Transverse colon (tissue), 4 donors: ENCODE measurements at regions not wholly inside any gene's neighbourhood (a gene's known extent, or its start where the extent isn't known, plus 50 kb on each side); places are given as distances from the start of the nearest gene placed in this dataset.

Experiments used
- DNase-seq: peaks from one replicate; pipeline ENCODE4 v3.0.0-alpha.2; 2019
- H3K27ac ChIP-seq, 4 donors: fragments of 200-600 bp; sonication (generic); 2 replicates each; pipeline ENCODE4 v1.5.1; 2016 to 2018; ENCODE audit warnings: inconsistent platforms in 4 of 4
- H3K27me3 ChIP-seq: fragments of 200-600 bp; sonication (generic); 2 replicates; pipeline ENCODE4 v1.5.1; 2017; ENCODE audit warnings: inconsistent platforms
- H3K36me3 ChIP-seq, 4 donors: fragments of 200-600 bp; sonication (generic); 2 replicates each; pipeline ENCODE4 v1.5.1; 2017 to 2019; ENCODE audit warnings: inconsistent platforms in 4 of 4
- H3K4me1 ChIP-seq, 4 donors: fragments of 200-600 bp; sonication (generic); 2 replicates each; pipeline ENCODE4 v1.5.1; 2017 to 2020; ENCODE audit warnings: inconsistent platforms in 4 of 4
- H3K4me3 ChIP-seq, 4 donors: fragments of 200-600 bp; sonication (generic); 1 replicate in 1 of 4; 2 replicates in 3 of 4; pipeline versions ENCODE4 v1.5.1 to v1.6.1; 2017 to 2019; ENCODE audit warnings: inconsistent platforms in 4 of 4
- H3K9me3 ChIP-seq, 2 donors: fragments of 200-600 bp; sonication (generic); 2 replicates each; pipeline ENCODE4 v1.5.1; 2017 to 2019; ENCODE audit warnings: inconsistent platforms in 2 of 2
- EP300 ChIP-seq: sonication (generic); formaldehyde crosslinking; IDR thresholded peaks from one replicate; pipeline ENCODE4 v1.6.1; 2017; ENCODE audit warnings: antibody characterized with exemption, low read depth
- POLR2A ChIP-seq: fragments of 450-650 bp; IDR thresholded peaks from one replicate; pipeline ENCODE4 v1.6.1; 2016; ENCODE audit warnings: antibody characterized with exemption, mild to moderate bottlenecking, moderate library complexity
- POLR2AphosphoS5 ChIP-seq, 3 donors: sonication (generic); formaldehyde crosslinking; IDR thresholded peaks; one replicate each; pipeline ENCODE4 v1.6.1; 2016; ENCODE audit warnings: antibody characterized with exemption in 3 of 3
- WGBS, 2 donors: methylation state at CpG; one replicate each; pipeline ENCODE4 v1.1.5; 2018; ENCODE audit warnings: low coverage in 1 of 2; 5-methylcytosine and 5-hydroxymethylcytosine counted together
- in situ Hi-C, 4 donors: fragments of 200-750 bp; cut with MboI; loops; one replicate each; pipeline versions ENCODE4 v1.15.0 to v1.15.1; 2017; ENCODE audit warnings: low sequenced_read_pairs in 3 of 4, low pct_ligation_motif_present in 1 of 4, low pct_unique_long_range_greater_than_20kb in 1 of 4
- intact Hi-C: fragments of 100-400 bp; cut with DNase I; formaldehyde crosslinking; loops from one replicate; pipeline ENCODE4 v1.15.1; 2023; ENCODE audit warnings: low total_unique reads
- TF ChIP-seq, protein P1 (sequence below), 5 experiments: fragments of 200-600 bp in 3 of 5; fragments of 450-650 bp in 2 of 5; sonication (generic) in 3 of 5; IDR thresholded peaks; 1 replicate in 2 of 5; 2 replicates in 3 of 5; pipeline ENCODE4 v1.5.1; 2016 to 2017; ENCODE audit warnings: antibody characterized with exemption in 5 of 5, inconsistent platforms in 3 of 5, mild to moderate bottlenecking in 2 of 5, moderate library complexity in 1 of 5

DNA sequence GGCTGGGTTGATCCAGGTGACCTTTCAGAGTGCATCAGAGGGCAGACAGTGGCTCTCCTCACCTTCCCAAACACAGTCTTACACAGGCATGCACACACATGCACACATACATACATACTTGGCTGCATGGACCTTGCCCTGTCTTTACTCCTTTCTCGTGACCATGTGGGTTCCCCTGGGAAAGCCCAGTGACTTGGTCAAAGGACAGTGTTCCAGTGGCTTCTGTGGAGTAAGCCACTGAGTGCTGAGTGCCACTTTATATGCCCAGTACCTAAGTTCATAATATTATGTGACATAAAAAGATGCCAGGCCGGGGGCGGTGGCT is 249.4 kb downstream of the MYCN start:
- intact Hi-C loops: no loop called here
- H3K27ac ChIP-seq: no peak overlapping the region

DNA sequence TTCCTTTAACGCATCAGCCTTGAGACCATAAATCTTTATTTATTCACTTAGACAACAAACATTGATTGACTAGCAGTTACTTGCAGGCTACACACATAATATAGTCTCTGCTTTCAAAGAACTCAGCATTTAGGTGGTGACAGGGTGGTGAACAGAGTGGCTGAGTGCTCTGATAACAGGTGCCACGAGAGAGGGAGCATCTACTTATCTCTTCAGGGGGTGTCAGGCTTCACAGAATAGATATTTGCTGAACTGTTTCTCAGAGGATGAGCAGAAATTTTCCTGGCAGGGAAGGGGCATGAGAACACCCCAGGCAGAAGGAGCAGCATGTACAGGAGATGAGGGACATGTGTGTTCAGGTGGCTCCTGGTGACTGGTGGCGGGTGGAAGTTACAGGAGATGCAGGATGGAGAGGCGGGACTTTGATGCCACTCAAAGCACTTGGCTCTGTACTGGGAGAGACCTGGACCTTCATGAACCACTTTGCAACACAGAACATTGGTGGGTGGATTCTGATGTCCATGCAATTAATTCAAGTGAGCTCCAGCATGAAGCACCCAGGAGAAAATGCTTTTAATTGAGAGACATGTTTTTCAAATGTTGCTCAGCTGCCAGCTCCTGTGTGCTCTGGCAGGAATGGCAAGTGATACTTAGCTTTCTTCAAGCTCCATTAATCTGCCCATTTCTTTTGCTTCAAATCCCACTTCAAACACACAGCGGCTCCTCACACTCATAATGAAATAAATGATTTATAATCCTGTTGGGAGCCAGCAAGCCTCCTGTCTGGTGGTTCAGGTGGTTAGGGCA is 248.9 kb downstream of the MYCN start:
- Histone ChIP-seq H3K4me1 (no peaks in the 10 kb centered on the region), H3K4me3 (no peak overlapping the region), H3K36me3 (no peaks in the 10 kb centered on the region), H3K27ac (no peak overlapping the region), H3K9me3 (no peaks in the 10 kb centered on the region), H3K27me3 (no peaks in the 10 kb centered on the region)
- 42 to 65% methylated on average over 2 to 5 of the region's 5 CpGs for WGBS, 2 donors
- no peak for TF ChIP-seq EP300
- TF ChIP-seq, protein P1, sequence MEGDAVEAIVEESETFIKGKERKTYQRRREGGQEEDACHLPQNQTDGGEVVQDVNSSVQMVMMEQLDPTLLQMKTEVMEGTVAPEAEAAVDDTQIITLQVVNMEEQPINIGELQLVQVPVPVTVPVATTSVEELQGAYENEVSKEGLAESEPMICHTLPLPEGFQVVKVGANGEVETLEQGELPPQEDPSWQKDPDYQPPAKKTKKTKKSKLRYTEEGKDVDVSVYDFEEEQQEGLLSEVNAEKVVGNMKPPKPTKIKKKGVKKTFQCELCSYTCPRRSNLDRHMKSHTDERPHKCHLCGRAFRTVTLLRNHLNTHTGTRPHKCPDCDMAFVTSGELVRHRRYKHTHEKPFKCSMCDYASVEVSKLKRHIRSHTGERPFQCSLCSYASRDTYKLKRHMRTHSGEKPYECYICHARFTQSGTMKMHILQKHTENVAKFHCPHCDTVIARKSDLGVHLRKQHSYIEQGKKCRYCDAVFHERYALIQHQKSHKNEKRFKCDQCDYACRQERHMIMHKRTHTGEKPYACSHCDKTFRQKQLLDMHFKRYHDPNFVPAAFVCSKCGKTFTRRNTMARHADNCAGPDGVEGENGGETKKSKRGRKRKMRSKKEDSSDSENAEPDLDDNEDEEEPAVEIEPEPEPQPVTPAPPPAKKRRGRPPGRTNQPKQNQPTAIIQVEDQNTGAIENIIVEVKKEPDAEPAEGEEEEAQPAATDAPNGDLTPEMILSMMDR (IDR thresholded peaks at IDR 0.05): no peak
- DNase-seq: no peak
- in situ Hi-C loops (no loop called here), intact Hi-C loops (no loop called here)

More for the DNA sequence above, 249.4 kb downstream of the MYCN start:
- in situ Hi-C loops: no loop called here
- Histone ChIP-seq H3K27me3 (no peaks in the 10 kb centered on the region), H3K36me3 (no peaks in the 10 kb centered on the region), H3K4me3 (no peak overlapping the region), H3K4me1 (no peaks in the 10 kb centered on the region), H3K9me3 (no peaks in the 10 kb centered on the region)
- DNase-seq: no peak
- WGBS, 2 donors: 83 to 87% methylated on average over 1 to 3 of the region's 3 CpGs
- TF ChIP-seq POLR2AphosphoS5 (IDR thresholded peaks at IDR 0.05) (no peak), EP300 (no peak), POLR2A (no peak)
- TF ChIP-seq, protein P1 (IDR thresholded peaks at IDR 0.05): no peak

DNA sequence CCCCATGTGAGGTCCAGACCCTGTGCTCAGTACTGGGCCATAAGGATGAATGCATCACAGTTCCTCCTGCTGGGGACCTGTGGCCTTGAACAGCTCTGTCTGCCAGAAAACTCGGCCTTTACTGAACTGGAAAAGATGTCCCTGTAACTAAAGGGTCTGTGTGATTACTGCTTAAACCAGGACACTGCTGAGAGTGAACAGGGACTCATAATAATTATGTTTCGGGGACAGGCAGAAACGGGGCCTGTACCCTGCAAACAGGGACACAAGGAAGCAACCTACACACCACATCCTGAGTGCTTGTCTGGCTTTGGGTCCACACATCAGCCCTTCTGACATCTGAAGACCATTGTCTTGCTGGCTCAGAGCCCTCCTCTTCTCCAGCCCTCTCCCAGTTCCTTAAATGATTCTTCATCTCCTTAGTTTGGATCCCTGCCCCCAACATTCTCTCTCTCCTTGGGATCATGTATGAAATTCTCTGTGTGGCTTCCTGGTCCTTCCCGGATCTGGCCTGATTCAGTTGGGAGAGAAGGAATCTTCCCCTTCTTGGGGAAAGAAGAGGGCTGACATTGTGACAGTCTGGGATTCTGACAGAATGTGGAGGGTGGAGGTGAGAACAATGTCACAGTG is 248.0 kb downstream of the MYCN start:
- WGBS, 2 donors: 50 to 73% methylated on average over 1 to 4 of the region's 4 CpGs
- Histone ChIP-seq H3K4me1 (peaks cover 0 to 2% (median 0%) of the 10 kb centered on the region in 4 donors), H3K4me3 (no peak overlapping the region), H3K27ac (no peak overlapping the region), H3K27me3 (no peaks in the 10 kb centered on the region), H3K36me3 (no peaks in the 10 kb centered on the region), H3K9me3 (no peaks in the 10 kb centered on the region)
- DNase-seq: no peak
- intact Hi-C loops: no loop called here
- TF ChIP-seq EP300: no peak
- no peak for TF ChIP-seq POLR2AphosphoS5 (IDR thresholded peaks at IDR 0.05)
- no peak for TF ChIP-seq POLR2A
- TF ChIP-seq, protein P1 (IDR thresholded peaks at IDR 0.05): no peak
- in situ Hi-C loops: no loop called here

DNA sequence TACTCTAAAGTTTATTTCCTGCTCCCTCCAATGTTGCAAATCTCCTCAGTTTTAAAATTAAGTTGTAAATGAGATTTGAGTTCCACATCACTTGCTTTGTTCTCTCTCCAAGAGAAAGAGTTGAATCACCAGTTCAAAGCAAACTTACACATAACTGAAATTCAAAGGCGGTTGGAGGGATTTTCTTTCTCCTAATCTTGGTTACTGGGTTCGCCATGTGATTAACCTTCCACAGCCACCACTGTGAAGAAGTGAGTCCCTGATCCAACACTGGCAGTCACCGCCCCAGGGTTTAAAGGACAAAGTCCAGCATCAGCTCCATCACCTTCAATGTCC is 247.1 kb downstream of the MYCN start:
- TF ChIP-seq EP300 (no peak), POLR2A (no peak), POLR2AphosphoS5 (IDR thresholded peaks at IDR 0.05) (no peak)
- TF ChIP-seq, protein P1 (IDR thresholded peaks at IDR 0.05): no peak
- DNase-seq: no peak
- Histone ChIP-seq H3K27ac (no peak overlapping the region), H3K36me3 (no peaks in the 10 kb centered on the region), H3K4me3 (no peak overlapping the region), H3K27me3 (no peaks in the 10 kb centered on the region), H3K4me1 (peaks cover 0 to 3% (median 0%) of the 10 kb centered on the region in 4 donors), H3K9me3 (no peaks in the 10 kb centered on the region)
- 46 to 53% methylated on average over 3 of the region's 3 CpGs for WGBS, 2 donors
- in situ Hi-C loops (no loop called here), intact Hi-C loops (no loop called here)
